Loucy (cell line): ENCODE measurements at regions not wholly inside any gene's neighbourhood (a gene's known extent, or its start where the extent isn't known, plus 50 kb on each side); places are given as distances from the start of the nearest gene placed in this dataset.

ENCODE experiments used
- H2AFZ ChIP-seq: fragments of 200-600 bp; sonication (generic); 2 replicates; pipeline ENCODE4 v1.6.0; 2016; ENCODE audit warnings: antibody characterized with exemption, mild to moderate bottlenecking, low read length, moderate library complexity
- H3F3A ChIP-seq: fragments of 200-600 bp; 2 replicates; pipeline ENCODE4 v1.6.0; 2016; ENCODE audit warnings: antibody characterized with exemption, low read depth, mild to moderate bottlenecking
- H3K27me3 ChIP-seq: fragments of 200-600 bp; sonication (generic); 2 replicates; pipeline ENCODE4 v1.6.1; 2014; ENCODE audit warnings: low read length, mild to moderate bottlenecking; ENCODE audit not compliant: insufficient read depth, poor library complexity, severe bottlenecking
- H3K36me3 ChIP-seq: fragments of 200-600 bp; sonication (generic); 2 replicates; pipeline ENCODE4 v1.6.1; 2016; ENCODE audit warnings: low read length; ENCODE audit not compliant: insufficient read depth
- H3K4me1 ChIP-seq: fragments of 200-600 bp; sonication (generic); 2 replicates; pipeline ENCODE4 v1.5.1; 2014; ENCODE audit warnings: low read length, mild to moderate bottlenecking; ENCODE audit not compliant: insufficient read depth, poor library complexity, severe bottlenecking
- H3K4me2 ChIP-seq: fragments of 200-600 bp; sonication (generic); 2 replicates; pipeline ENCODE4 v1.6.0; 2014; ENCODE audit warnings: antibody characterized with exemption, low read length, low read depth, mild to moderate bottlenecking; ENCODE audit not compliant: poor library complexity, severe bottlenecking
- H3K4me3 ChIP-seq: fragments of 200-600 bp; sonication (generic); 2 replicates; pipeline ENCODE4 v1.5.1; 2014; ENCODE audit warnings: low read length, mild to moderate bottlenecking, mixed read lengths; ENCODE audit not compliant: poor library complexity, severe bottlenecking
- H3K79me2 ChIP-seq: fragments of 200-600 bp; sonication (generic); 2 replicates; pipeline ENCODE4 v1.6.1; 2014; ENCODE audit warnings: low read length; ENCODE audit not compliant: insufficient read depth
- H3K9ac ChIP-seq: fragments of 200-600 bp; sonication (generic); 2 replicates; pipeline ENCODE4 v1.6.0; 2014; ENCODE audit warnings: mild to moderate bottlenecking, low read depth, low read length, moderate library complexity; ENCODE audit not compliant: poor library complexity, severe bottlenecking
- H3K9me2 ChIP-seq: fragments of 200-600 bp; sonication (generic); replicated peaks from 2 replicates; pipeline ENCODE4 v1.6.1; 2016; ENCODE audit warnings: low read depth, low read length, mixed read lengths
- H3K9me3 ChIP-seq: fragments of 200-600 bp; sonication (generic); 2 replicates; pipeline ENCODE4 v1.6.1; 2014; ENCODE audit warnings: mild to moderate bottlenecking, antibody characterized with exemption, low read length, low read depth; ENCODE audit not compliant: insufficient read depth
- H4K20me1 ChIP-seq: fragments of 200-600 bp; sonication (generic); 2 replicates; pipeline ENCODE4 v1.6.0; 2014; ENCODE audit warnings: antibody characterized with exemption, low read length, mild to moderate bottlenecking; ENCODE audit not compliant: insufficient read depth, poor library complexity, severe bottlenecking
- EZH2phosphoT487 ChIP-seq: fragments of 200-600 bp; IDR thresholded peaks from 2 replicates; pipeline ENCODE4 v1.6.1; 2018; ENCODE audit warnings: antibody characterized with exemption, mild to moderate bottlenecking, moderate library complexity, borderline replicate concordance
- TF ChIP-seq, protein P1 (sequence below): fragments of 200-600 bp; sonication (generic); conservative IDR thresholded peaks from 2 replicates; pipeline ENCODE4 v1.5.1; 2014; ENCODE audit warnings: mild to moderate bottlenecking, antibody characterized with exemption, low read length

GRCh38 chr12:97048421-97049035 is 141.5 kb downstream of the NEDD1 start:
- Histone ChIP-seq H3K9me3 (no peaks in the 10 kb centered on the region), H3F3A (no peaks in the 10 kb centered on the region), H3K79me2 (no peaks in the 10 kb centered on the region), H3K9ac (no peak overlapping the region), H3K4me3 (no peak overlapping the region), H3K27me3 (no peaks in the 10 kb centered on the region), H3K9me2 (no peaks in the 10 kb centered on the region), H3K4me2 (no peak overlapping the region), H3K4me1 (no peaks in the 10 kb centered on the region), H2AFZ (no peak overlapping the region), H3K36me3 (no peaks in the 10 kb centered on the region), H4K20me1 (no peaks in the 10 kb centered on the region)
- no peak for TF ChIP-seq EZH2phosphoT487
- TF ChIP-seq, protein P1, sequence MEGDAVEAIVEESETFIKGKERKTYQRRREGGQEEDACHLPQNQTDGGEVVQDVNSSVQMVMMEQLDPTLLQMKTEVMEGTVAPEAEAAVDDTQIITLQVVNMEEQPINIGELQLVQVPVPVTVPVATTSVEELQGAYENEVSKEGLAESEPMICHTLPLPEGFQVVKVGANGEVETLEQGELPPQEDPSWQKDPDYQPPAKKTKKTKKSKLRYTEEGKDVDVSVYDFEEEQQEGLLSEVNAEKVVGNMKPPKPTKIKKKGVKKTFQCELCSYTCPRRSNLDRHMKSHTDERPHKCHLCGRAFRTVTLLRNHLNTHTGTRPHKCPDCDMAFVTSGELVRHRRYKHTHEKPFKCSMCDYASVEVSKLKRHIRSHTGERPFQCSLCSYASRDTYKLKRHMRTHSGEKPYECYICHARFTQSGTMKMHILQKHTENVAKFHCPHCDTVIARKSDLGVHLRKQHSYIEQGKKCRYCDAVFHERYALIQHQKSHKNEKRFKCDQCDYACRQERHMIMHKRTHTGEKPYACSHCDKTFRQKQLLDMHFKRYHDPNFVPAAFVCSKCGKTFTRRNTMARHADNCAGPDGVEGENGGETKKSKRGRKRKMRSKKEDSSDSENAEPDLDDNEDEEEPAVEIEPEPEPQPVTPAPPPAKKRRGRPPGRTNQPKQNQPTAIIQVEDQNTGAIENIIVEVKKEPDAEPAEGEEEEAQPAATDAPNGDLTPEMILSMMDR: no peak

DNA sequence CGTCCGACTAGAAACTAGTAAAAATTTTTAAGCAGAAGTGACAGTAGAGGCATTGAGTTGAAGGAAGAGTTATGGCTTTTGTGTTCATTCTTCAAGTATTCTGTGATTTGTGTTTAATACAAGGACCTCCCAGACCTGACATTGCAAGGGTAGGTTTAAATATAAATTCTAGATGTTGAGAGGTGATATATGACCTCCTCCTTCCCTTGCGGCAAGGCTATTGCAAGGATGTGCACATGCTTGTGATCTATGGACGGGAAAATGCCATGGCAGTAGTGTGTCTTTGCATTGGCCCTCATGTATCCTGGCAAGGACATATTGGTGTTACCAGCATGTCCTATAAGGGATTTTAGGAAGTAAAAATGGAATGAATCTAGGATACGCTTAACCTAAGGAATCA is 143.5 kb downstream of the NEDD1 start:
- Histone ChIP-seq H3K9ac (no peak overlapping the region), H2AFZ (no peak overlapping the region), H3K9me2 (no peaks in the 10 kb centered on the region), H4K20me1 (no peaks in the 10 kb centered on the region), H3K27me3 (no peaks in the 10 kb centered on the region), H3F3A (no peaks in the 10 kb centered on the region), H3K4me1 (no peaks in the 10 kb centered on the region), H3K9me3 (no peaks in the 10 kb centered on the region), H3K36me3 (no peaks in the 10 kb centered on the region), H3K4me2 (no peak overlapping the region), H3K79me2 (no peaks in the 10 kb centered on the region), H3K4me3 (no peak overlapping the region)
- TF ChIP-seq EZH2phosphoT487: no peak
- TF ChIP-seq, protein P1: no peak

DNA sequence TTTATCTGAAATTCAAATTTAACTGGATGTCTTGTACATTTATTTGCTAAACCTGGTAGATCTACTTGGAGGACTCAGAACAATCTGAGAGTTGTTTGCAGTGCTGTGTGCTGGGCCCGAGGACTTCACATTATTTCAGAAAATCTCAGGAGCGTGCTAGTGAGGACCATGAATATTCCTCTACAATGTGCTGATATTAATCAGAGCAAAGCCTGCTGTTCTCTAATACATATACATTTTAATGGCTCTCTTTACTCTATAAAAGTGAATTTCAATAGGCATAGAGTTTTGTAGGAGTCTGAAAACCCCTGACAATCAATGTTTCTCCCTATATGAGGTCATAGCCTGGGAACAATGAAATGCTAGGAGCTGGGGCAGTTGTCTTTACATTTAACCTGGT is 144.3 kb downstream of the NEDD1 start:
- Histone ChIP-seq H3K4me2 (no peak overlapping the region), H3K9me3 (no peaks in the 10 kb centered on the region), H3K4me1 (no peaks in the 10 kb centered on the region), H3K9ac (no peak overlapping the region), H4K20me1 (no peaks in the 10 kb centered on the region), H3K36me3 (no peaks in the 10 kb centered on the region), H3K9me2 (no peaks in the 10 kb centered on the region), H3K27me3 (no peaks in the 10 kb centered on the region), H3K4me3 (no peak overlapping the region), H3F3A (no peaks in the 10 kb centered on the region), H3K79me2 (no peaks in the 10 kb centered on the region), H2AFZ (no peak overlapping the region)
- TF ChIP-seq, protein P1: no peak
- no peak for TF ChIP-seq EZH2phosphoT487
